HUDEP-2 (cell line): ENCODE measurements at regions not wholly inside any gene's neighbourhood (a gene's known extent, or its start where the extent isn't known, plus 50 kb on each side); places are given as distances from the start of the nearest gene placed in this dataset.

ENCODE experiments used
- DNase-seq, 76 experiments: peaks; one replicate each; lab custom pipeline; 2025; ENCODE audit not compliant: unreplicated experiment in 76 of 76; lab: John Stamatoyannopoulos, UW

- no peak for DNase-seq
Observed at GRCh38 chr10:78846071-78846470, 222.7 kb upstream of the ZMIZ1 start.

GRCh38 chr10:78846760-78847159 lies 222.0 kb upstream of the ZMIZ1 start:
- no peak for DNase-seq

- DNase-seq, result no peak
Observed at GRCh38 chr10:78847485-78847884, 221.3 kb upstream of the ZMIZ1 start.

GRCh38 chr10:78849115-78849514 lies 219.7 kb upstream of the ZMIZ1 start:
- no peak for DNase-seq

- DNase-seq, result no peak
Observed at GRCh38 chr10:78849731-78850130, 219.0 kb upstream of the ZMIZ1 start.

GRCh38 chr10:78850644-78851435 lies 217.9 kb upstream of the ZMIZ1 start:
- DNase-seq, result no peak

GRCh38 chr10:78851647-78852046 lies 217.1 kb upstream of the ZMIZ1 start:
- no peak for DNase-seq

GRCh38 chr10:78852466-78853240 lies 216.1 kb upstream of the ZMIZ1 start:
- peak in 19 of 76 experiments; percentile 0 to 40 (median 7) for DNase-seq

GRCh38 chr10:78853864-78854263 lies 214.9 kb upstream of the ZMIZ1 start:
- DNase-seq, result no peak

GRCh38 chr10:78856421-78856820 lies 212.3 kb upstream of the ZMIZ1 start:
- DNase-seq, result no peak

- no peak for DNase-seq
Observed at GRCh38 chr10:78857193-78857592, 211.6 kb upstream of the ZMIZ1 start.

- no peak for DNase-seq
Observed at GRCh38 chr10:78859266-78859665, 209.5 kb upstream of the ZMIZ1 start.

- DNase-seq, result no peak
Observed at GRCh38 chr10:78859769-78860168, 209.0 kb upstream of the ZMIZ1 start.

GRCh38 chr10:78860260-78860914 lies 208.4 kb upstream of the ZMIZ1 start:
- no peak for DNase-seq

- DNase-seq, result no peak
Observed at GRCh38 chr10:78861529-78862327, 207.0 kb upstream of the ZMIZ1 start.

GRCh38 chr10:78862328-78862640 lies 206.5 kb upstream of the ZMIZ1 start:
- DNase-seq, result no peak

- DNase-seq, result no peak
Observed at GRCh38 chr10:78863140-78863905, 205.4 kb upstream of the ZMIZ1 start.

GRCh38 chr10:78863906-78864239 lies 204.9 kb upstream of the ZMIZ1 start:
- DNase-seq, result no peak

- no peak for DNase-seq
Observed at GRCh38 chr10:78864761-78865537, 203.8 kb upstream of the ZMIZ1 start.

- no peak for DNase-seq
Observed at GRCh38 chr10:78865538-78865875, 203.3 kb upstream of the ZMIZ1 start.
